ENCODE measurements at regions not wholly inside any gene's neighbourhood (a gene's known extent, or its start where the extent isn't known, plus 50 kb on each side); places are given as distances from the start of the nearest gene placed in this dataset.
"Not testable (repeated sequence)": the region's sequence is repeated elsewhere in the genome, so short reads cannot be mapped to it uniquely, and the experiment has no call there.

GRCh38 chr4:159592898-159593556 is 490.1 kb downstream of the RAPGEF2 start:
- Histone ChIP-seq H3K27me3 (ENCODE audit: control insufficient read depth, insufficient read depth, low read length) (no peaks in the 10 kb centered on the region), H3K36me3 (ENCODE audit: control insufficient read depth, insufficient read depth, low read length) (no peaks in the 10 kb centered on the region), H3K4me3 (ENCODE audit: low read length) (no peak overlapping the region), H3K9me3 (ENCODE audit: control insufficient read depth, insufficient read depth, low read length) (no peaks in the 10 kb centered on the region), H3K27ac (ENCODE audit: low read length) (no peak overlapping the region), H3K4me1 (ENCODE audit: control insufficient read depth, insufficient read depth, low read length) (no peaks in the 10 kb centered on the region)
- no peak for DNase-seq (ENCODE audit: low read depth, low spot score)
- no CpG with 5 or more reads among the region's 2 CpGs for WGBS (ENCODE audit: insufficient coverage, insufficient read length)

DNA sequence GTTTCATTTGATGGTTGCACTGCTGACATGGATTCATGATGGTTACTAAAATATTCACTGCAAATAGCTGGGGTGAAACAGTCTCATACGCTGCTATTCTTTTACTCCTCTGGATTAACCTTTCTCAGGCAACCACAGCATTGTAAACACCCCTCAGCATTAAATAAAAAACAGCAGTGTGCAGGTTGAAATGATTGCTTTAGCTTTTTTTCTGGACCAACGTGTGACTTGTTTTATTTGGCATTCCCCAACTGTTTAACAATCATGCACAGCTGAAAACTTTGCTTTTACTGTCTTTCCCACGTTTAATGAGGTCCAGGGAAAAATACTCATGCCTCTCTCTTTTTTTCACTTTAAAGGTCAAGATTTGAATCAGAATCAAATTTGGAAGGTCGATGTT is 490.8 kb downstream of the RAPGEF2 start:
- Histone ChIP-seq H3K27me3 (ENCODE audit: control insufficient read depth, insufficient read depth, low read length) (no peaks in the 10 kb centered on the region), H3K9me3 (ENCODE audit: control insufficient read depth, insufficient read depth, low read length) (no peaks in the 10 kb centered on the region), H3K4me1 (ENCODE audit: control insufficient read depth, insufficient read depth, low read length) (no peaks in the 10 kb centered on the region), H3K4me3 (ENCODE audit: low read length) (no peak overlapping the region), H3K27ac (ENCODE audit: low read length) (no peak overlapping the region), H3K36me3 (ENCODE audit: control insufficient read depth, insufficient read depth, low read length) (no peaks in the 10 kb centered on the region)
- WGBS (ENCODE audit: insufficient coverage, insufficient read length): no CpG with 5 or more reads among the region's 4 CpGs
- DNase-seq (ENCODE audit: low read depth, low spot score): no peak

DNA sequence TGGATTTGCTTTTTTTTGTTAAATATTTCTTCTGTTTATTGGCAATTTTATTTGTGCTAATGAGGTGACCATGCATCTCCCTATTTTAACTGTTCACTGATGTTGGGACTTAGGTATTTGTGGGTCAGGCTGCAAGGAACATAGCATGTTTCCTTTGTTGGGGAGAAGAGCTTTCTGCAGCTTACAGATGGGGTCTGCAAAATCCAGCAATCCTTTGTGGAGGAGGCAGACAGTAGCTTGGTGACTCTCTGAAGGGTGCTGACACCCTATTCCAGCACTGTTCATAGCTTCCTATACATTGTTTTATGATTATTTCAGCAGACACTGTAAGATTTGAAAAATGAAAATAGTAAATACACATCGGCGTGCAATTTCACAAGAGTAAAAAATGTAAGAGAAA is 491.7 kb downstream of the RAPGEF2 start:
- no peak overlapping the region for H3K4me3 ChIP-seq (ENCODE audit: low read length)
- no peaks in the 10 kb centered on the region for H3K4me1 ChIP-seq (ENCODE audit: control insufficient read depth, insufficient read depth, low read length)
- WGBS (ENCODE audit: insufficient coverage, insufficient read length): no CpG with 5 or more reads among the region's 2 CpGs
- no peaks in the 10 kb centered on the region for H3K9me3 ChIP-seq (ENCODE audit: control insufficient read depth, insufficient read depth, low read length)
- H3K27ac ChIP-seq (ENCODE audit: low read length): no peak overlapping the region
- DNase-seq (ENCODE audit: low read depth, low spot score): no peak
- H3K27me3 ChIP-seq (ENCODE audit: control insufficient read depth, insufficient read depth, low read length): no peaks in the 10 kb centered on the region
- no peaks in the 10 kb centered on the region for H3K36me3 ChIP-seq (ENCODE audit: control insufficient read depth, insufficient read depth, low read length)

GRCh38 chr4:159595101-159595500 is 492.2 kb downstream of the RAPGEF2 start:
- H3K9me3 ChIP-seq (ENCODE audit: control insufficient read depth, insufficient read depth, low read length); H3K4me1 ChIP-seq (ENCODE audit: control insufficient read depth, insufficient read depth, low read length); H3K36me3 ChIP-seq (ENCODE audit: control insufficient read depth, insufficient read depth, low read length); DNase-seq (ENCODE audit: low read depth, low spot score); H3K27me3 ChIP-seq (ENCODE audit: control insufficient read depth, insufficient read depth, low read length); H3K4me3 ChIP-seq (ENCODE audit: low read length); H3K27ac ChIP-seq (ENCODE audit: low read length): not testable (repeated sequence)
- WGBS (ENCODE audit: insufficient coverage, insufficient read length): no CpG with 5 or more reads among the region's 4 CpGs

DNA sequence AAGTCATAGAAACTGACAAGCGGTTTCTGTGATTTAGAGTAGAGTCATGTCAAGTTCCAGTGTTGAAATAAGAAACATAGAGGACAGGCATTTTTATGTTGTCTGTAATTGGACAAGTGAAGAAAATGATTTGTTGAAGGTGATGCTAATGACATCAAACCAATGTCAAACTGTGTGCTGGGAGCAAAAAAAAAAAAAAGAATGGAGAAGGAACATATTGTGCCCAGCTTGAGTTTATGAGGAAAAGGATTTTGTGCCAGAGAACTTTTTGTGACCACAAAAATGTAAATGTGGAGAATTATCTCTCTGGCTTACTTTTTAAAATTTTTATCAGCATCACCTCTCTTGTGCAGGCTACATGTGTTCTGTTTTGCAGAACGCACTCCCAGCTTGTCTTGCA is 495.7 kb downstream of the RAPGEF2 start:
- no peaks in the 10 kb centered on the region for H3K27me3 ChIP-seq (ENCODE audit: control insufficient read depth, insufficient read depth, low read length)
- no peak overlapping the region for H3K4me3 ChIP-seq (ENCODE audit: low read length)
- no peaks in the 10 kb centered on the region for H3K36me3 ChIP-seq (ENCODE audit: control insufficient read depth, insufficient read depth, low read length)
- no peak overlapping the region for H3K27ac ChIP-seq (ENCODE audit: low read length)
- no peaks in the 10 kb centered on the region for H3K4me1 ChIP-seq (ENCODE audit: control insufficient read depth, insufficient read depth, low read length)
- no peaks in the 10 kb centered on the region for H3K9me3 ChIP-seq (ENCODE audit: control insufficient read depth, insufficient read depth, low read length)
- no CpG with 5 or more reads among the region's 2 CpGs for whole genome bisulfite sequencing (ENCODE audit: insufficient coverage, insufficient read length)
- DNase-seq (ENCODE audit: low read depth, low spot score): no peak

GRCh38 chr4:159600061-159600460 is 497.2 kb downstream of the RAPGEF2 start:
- Histone ChIP-seq H3K9me3 (ENCODE audit: control insufficient read depth, insufficient read depth, low read length) (no peaks in the 10 kb centered on the region), H3K36me3 (ENCODE audit: control insufficient read depth, insufficient read depth, low read length) (no peaks in the 10 kb centered on the region), H3K4me1 (ENCODE audit: control insufficient read depth, insufficient read depth, low read length) (no peaks in the 10 kb centered on the region), H3K27ac (ENCODE audit: low read length) (no peak overlapping the region), H3K4me3 (ENCODE audit: low read length) (no peak overlapping the region), H3K27me3 (ENCODE audit: control insufficient read depth, insufficient read depth, low read length) (no peaks in the 10 kb centered on the region)
- DNase-seq (ENCODE audit: low read depth, low spot score): no peak
- WGBS (ENCODE audit: insufficient coverage, insufficient read length): no CpG with 5 or more reads among the region's 2 CpGs

DNA sequence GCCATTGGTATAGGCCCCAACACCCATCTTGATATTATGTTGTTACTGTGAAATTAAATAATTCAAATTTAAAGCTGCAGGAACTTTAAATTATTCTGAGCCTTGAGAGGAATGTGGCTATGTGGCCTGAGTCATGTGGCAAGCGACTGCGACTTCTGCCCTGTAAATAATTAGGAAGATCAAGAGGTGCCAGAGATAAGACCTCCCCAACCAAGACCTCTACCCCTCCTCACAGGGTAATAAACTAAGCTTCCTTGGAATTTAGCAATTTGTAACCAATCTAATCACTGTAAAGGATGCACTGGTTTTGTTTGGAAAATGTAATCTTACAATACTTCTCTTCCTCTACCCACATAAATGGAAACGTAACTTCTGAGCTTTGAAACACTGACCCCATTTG is 501.9 kb downstream of the RAPGEF2 start:
- Histone ChIP-seq H3K36me3 (ENCODE audit: control insufficient read depth, insufficient read depth, low read length) (no peaks in the 10 kb centered on the region), H3K4me1 (ENCODE audit: control insufficient read depth, insufficient read depth, low read length) (no peaks in the 10 kb centered on the region), H3K27ac (ENCODE audit: low read length) (no peak overlapping the region), H3K27me3 (ENCODE audit: control insufficient read depth, insufficient read depth, low read length) (no peaks in the 10 kb centered on the region), H3K9me3 (ENCODE audit: control insufficient read depth, insufficient read depth, low read length) (no peaks in the 10 kb centered on the region), H3K4me3 (ENCODE audit: low read length) (no peak overlapping the region)
- DNase-seq (ENCODE audit: low read depth, low spot score): no peak
- no CpG with 5 or more reads among the region's 3 CpGs for WGBS (ENCODE audit: insufficient coverage, insufficient read length)

- no peaks in the 10 kb centered on the region for H3K27me3 ChIP-seq (ENCODE audit: control insufficient read depth, insufficient read depth, low read length)
- no peaks in the 10 kb centered on the region for H3K9me3 ChIP-seq (ENCODE audit: control insufficient read depth, insufficient read depth, low read length)
- no peaks in the 10 kb centered on the region for H3K36me3 ChIP-seq (ENCODE audit: control insufficient read depth, insufficient read depth, low read length)
- H3K27ac ChIP-seq (ENCODE audit: low read length): no peak overlapping the region
- H3K4me1 ChIP-seq (ENCODE audit: control insufficient read depth, insufficient read depth, low read length): no peaks in the 10 kb centered on the region
- DNase-seq (ENCODE audit: low read depth, low spot score): no peak
- H3K4me3 ChIP-seq (ENCODE audit: low read length): no peak overlapping the region
These were observed 504.0 kb downstream of the RAPGEF2 start for GRCh38 chr4:159606835-159607234.

DNA sequence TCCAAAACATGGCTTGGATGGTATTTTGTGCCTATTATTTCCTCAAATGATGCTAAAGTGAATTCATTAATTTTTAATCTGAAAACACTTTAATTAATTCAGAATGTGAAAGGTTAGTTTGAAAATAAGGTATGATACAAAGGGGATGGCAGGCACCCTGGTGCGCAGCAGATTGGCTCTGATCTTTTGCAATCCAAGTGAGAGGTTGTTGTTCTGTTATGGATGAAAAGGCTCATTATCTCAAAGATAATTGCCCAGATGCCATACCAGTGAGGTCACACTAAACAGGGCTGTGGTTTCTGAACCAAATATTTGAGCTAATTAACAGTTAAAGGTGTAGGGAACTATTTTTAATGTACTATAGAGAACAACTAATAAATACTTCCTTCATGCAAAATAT is 504.9 kb downstream of the RAPGEF2 start:
- H3K4me1 ChIP-seq (ENCODE audit: control insufficient read depth, insufficient read depth, low read length): no peaks in the 10 kb centered on the region
- H3K36me3 ChIP-seq (ENCODE audit: control insufficient read depth, insufficient read depth, low read length): no peaks in the 10 kb centered on the region
- DNase-seq (ENCODE audit: low read depth, low spot score): no peak
- no CpG with 5 or more reads among the region's 1 CpG for WGBS (ENCODE audit: insufficient coverage, insufficient read length)
- H3K27me3 ChIP-seq (ENCODE audit: control insufficient read depth, insufficient read depth, low read length): no peaks in the 10 kb centered on the region
- H3K4me3 ChIP-seq (ENCODE audit: low read length): no peak overlapping the region
- H3K27ac ChIP-seq (ENCODE audit: low read length): no peak overlapping the region
- H3K9me3 ChIP-seq (ENCODE audit: control insufficient read depth, insufficient read depth, low read length): no peaks in the 10 kb centered on the region

DNA sequence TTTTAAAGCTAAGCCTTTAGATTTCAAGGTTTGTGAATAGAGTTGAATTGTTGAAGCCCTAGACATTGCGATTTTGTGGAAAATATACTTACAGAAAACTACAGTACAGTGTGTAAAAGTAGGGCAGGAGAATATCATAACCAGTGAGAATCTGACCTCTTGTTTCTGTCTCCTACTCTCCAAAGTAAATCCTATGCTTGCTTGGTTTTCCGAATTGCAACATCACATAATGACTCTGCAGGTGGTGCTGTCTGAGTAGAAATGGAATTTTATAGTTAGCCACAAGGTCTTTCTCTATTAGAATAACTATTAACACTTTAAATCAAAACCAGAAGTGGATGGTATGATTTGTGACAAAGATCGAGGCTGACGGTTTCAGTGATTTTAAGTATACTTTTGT is 505.6 kb downstream of the RAPGEF2 start:
- Histone ChIP-seq H3K27me3 (ENCODE audit: control insufficient read depth, insufficient read depth, low read length) (no peaks in the 10 kb centered on the region), H3K36me3 (ENCODE audit: control insufficient read depth, insufficient read depth, low read length) (no peaks in the 10 kb centered on the region), H3K9me3 (ENCODE audit: control insufficient read depth, insufficient read depth, low read length) (no peaks in the 10 kb centered on the region), H3K27ac (ENCODE audit: low read length) (no peak overlapping the region), H3K4me3 (ENCODE audit: low read length) (no peak overlapping the region), H3K4me1 (ENCODE audit: control insufficient read depth, insufficient read depth, low read length) (no peaks in the 10 kb centered on the region)
- DNase-seq (ENCODE audit: low read depth, low spot score): no peak
- no CpG with 5 or more reads among the region's 4 CpGs for whole genome bisulfite sequencing (ENCODE audit: insufficient coverage, insufficient read length)

GRCh38 chr4:159632031-159632430 is 529.2 kb downstream of the RAPGEF2 start:
- H3K4me3 ChIP-seq (ENCODE audit: low read length): no peak overlapping the region
- WGBS (ENCODE audit: insufficient coverage, insufficient read length): no CpG with 5 or more reads among the region's 1 CpG
- H3K27ac ChIP-seq (ENCODE audit: low read length): no peak overlapping the region
- H3K36me3 ChIP-seq (ENCODE audit: control insufficient read depth, insufficient read depth, low read length): no peaks in the 10 kb centered on the region
- H3K4me1 ChIP-seq (ENCODE audit: control insufficient read depth, insufficient read depth, low read length): no peaks in the 10 kb centered on the region
- DNase-seq (ENCODE audit: low read depth, low spot score): no peak
- H3K9me3 ChIP-seq (ENCODE audit: control insufficient read depth, insufficient read depth, low read length): no peaks in the 10 kb centered on the region
- no peaks in the 10 kb centered on the region for H3K27me3 ChIP-seq (ENCODE audit: control insufficient read depth, insufficient read depth, low read length)

Measured in iPS DF 6.9 (cell line).